Cardiac septum (tissue), 1 donor: ENCODE measurements at regions not wholly inside any gene's neighbourhood (a gene's known extent, or its start where the extent isn't known, plus 50 kb on each side); places are given as distances from the start of the nearest gene placed in this dataset.
A peak's percentile ranks its signal among the peaks of the same experiment; 100 is the strongest.

Source experiments
- DNase-seq: peaks from one replicate; pipeline ENCODE4 v3.0.0-alpha.2; 2020; ENCODE audit warnings: low spot score
- intact Hi-C: fragments of 100-400 bp; cut with DNase I; formaldehyde crosslinking; loops from one replicate; pipeline ENCODE4 v1.14.0; 2022
- donor health status: DM: no; HTN: no; CAD: no.

DNA sequence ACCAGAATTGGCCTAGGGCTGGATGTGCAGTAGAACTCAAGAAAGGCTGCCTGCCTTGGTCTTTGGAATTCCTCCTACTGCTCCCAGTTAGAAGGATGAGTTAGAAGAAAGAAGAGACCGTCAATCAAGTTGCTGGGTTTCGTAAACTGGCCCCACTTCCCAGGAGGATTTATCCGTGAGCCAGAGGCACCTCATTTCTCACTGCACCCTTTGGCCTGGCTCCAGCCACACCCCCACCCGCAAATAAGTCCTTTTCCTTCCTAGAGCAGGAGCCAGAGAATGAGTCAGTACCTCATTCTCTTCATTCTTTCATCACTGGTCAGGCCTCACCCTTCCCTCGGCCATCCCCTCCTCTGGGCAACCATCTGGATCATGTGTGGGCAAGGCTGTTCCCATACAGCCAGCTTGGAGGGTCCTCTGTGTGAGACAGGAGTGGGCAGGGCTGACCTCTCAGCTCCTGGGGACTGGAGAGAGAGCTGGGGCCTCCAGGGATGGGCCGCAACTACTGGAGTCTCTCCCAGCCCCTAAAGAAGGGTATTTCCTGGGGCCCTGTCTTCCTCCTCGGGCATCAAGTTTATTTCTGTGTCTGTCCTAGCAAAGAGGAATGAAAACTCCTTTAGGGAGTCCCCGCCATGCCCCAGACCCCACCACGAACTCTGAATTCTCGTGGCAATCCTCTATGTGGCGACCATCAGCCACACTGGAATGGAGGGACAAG, 87.2 kb upstream of the DUSP5 start:
- DNase-seq: no peak
- intact Hi-C loops: no loop called here

GRCh38 chr10:110411047-110411410, 86.7 kb upstream of the DUSP5 start:
- no peak for DNase-seq
- intact Hi-C loops: no loop called here

GRCh38 chr10:110413049-110413783, 84.5 kb upstream of the DUSP5 start:
- intact Hi-C loops: no loop called here
- DNase-seq: no peak

DNA sequence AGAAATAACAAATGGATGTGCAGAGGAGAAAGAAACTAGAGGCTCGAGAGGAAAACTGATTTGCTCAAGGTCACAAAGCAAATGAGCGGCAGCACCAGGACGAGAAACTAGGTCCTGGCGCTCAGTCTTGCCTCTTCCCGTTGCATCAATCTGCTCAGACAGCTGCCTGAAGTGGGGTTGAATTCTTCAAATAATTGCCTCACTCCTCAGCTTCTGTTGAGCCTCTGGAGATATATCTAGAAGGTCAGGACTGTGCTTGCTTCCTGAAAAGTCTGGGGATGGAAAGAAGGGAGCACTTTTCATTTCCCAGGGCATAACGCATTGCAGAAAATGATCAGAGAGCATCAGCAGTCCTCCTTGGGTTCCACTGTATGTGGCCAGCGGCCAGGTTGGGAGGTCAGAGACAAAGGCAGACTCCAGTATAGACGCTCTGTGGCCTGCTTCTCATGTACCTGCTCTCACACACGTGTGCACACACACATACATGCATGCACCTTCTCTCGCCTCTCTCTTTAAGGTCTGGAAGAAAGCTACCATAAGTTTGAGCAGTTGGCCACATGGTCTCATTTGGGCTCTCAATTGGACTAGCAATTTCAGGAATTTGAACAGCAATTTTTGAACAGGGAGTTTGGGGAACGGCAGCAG, 83.7 kb upstream of the DUSP5 start:
- intact Hi-C loops: no loop called here
- no peak for DNase-seq

GRCh38 chr10:110414548-110415309, 83.0 kb upstream of the DUSP5 start:
- intact Hi-C loops: no loop called here

GRCh38 chr10:110415809-110416208, 81.9 kb upstream of the DUSP5 start:
- DNase-seq: no peak

More at GRCh38 chr10:110414548-110415309, 83.0 kb upstream of the DUSP5 start:
- DNase-seq: peak; percentile 78

GRCh38 chr10:110416776-110417711, 80.7 kb upstream of the DUSP5 start:
- no peak for DNase-seq
- intact Hi-C loops: no loop called here

More at GRCh38 chr10:110415809-110416208, 81.9 kb upstream of the DUSP5 start:
- intact Hi-C loops: no loop called here

- intact Hi-C loops: no loop called here
- no peak for DNase-seq
Measured at GRCh38 chr10:110418218-110418617, 79.5 kb upstream of the DUSP5 start.

- no peak for DNase-seq
- intact Hi-C loops: no loop called here
Measured at GRCh38 chr10:110419265-110419664, 78.4 kb upstream of the DUSP5 start.

DNA sequence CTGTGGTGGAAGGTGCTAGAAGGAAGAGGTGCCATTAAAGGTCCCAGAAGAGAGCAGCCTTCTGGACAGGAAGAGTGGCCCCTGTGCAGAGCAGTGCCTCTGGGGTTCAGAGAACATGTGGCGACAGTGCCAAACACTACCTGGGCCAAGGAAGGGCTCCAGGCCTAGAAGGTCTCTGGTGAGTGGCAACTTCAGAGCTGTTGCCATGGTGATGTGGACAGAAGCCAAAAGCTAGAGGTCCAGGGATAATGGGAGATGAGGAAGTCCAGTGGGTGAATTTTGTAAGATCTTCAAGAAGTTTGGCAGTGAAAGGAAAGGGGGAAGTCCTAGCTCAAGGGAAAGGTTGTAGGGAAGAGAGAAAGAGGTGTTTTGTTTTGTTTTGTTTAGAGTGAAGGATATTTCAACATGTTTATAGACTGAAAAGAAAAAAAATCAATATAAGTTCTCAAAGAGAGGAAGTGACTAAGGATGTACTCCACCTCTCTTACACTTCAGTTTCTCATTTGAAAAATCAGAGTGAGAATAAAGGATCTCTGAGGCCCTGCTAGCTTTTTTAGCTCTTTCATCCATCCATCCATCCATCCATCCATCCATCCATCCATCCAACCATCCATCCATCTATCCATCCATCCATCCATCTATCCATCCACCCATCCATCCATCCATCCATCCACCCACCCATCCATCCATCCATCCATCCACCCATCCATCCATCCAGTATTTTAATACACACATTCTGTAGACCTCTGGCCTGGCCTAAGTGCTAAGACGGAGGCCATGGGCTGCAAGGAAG, 77.1 kb upstream of the DUSP5 start:
- intact Hi-C loops: no loop called here
- DNase-seq: no peak

DNA sequence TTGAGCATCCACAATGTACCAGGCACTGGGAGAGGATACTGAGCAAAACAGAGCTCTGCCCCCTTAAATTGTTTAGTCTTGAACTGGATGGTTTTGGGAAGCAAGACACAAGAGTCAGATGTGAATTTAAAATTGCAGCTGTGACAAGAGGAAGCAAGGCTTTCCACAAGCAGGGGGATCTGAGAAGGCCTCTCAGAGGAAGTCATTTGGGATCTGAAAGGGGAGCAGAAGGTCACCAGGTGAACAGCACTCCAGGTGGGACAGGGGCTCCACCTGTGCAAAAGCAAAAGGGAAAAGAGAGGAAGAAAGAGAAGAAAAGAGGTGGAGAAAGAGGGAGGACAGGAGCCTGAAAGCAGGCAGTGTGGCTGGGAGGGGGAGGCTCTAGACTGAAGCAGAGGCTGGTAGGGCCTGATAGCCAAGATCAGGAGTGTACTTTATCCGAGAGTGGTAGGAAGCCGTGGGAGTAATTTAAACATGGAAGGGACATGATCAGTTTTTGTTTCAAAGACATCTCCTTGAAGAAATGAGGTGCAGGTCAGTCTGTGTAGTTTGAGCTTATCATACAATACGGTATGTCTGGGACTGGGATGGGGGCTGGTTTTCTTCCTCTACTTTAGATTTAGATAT, 76.1 kb upstream of the DUSP5 start:
- no peak for DNase-seq
- intact Hi-C loops: no loop called here

DNA sequence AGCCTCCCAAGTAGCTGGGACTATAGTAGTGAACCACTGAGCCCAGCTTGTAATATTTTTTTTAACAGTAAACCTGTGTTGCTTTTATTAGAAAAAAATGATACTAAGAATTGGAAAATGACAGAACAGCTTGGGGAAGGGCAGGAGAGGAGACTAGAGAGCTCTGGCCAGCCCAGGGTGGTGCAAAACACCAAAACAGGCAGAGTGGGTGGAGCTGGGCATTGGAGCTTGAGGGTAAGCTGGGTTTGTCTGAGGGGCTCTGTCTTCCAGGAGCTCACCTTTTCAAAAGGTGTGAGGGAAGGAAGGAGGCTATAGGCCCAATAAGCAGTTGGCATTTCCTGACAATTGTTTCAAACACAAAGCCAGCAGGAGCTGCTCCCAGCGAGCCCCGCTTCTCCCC, 75.2 kb upstream of the DUSP5 start:
- intact Hi-C loops: no loop called here
- no peak for DNase-seq

DNA sequence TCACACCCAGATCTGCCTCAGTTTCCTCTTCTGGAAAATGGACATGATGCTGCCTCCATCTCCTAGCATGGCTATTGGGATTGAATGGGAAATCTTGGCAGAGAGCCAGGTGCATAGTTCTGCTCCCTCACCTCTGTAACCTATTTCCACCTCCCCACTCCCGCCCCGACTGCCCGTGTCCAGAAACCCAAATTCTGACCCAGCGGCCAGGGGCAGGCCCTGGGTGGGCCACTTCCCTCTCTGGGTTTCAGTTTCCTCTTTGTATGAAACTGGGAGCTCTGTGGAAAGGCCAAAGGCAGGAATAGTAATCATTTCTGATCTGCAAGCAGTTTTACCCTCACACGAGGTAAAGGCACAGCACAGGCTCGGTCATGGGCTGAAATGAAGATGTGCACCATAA, 74.1 kb upstream of the DUSP5 start:
- no peak for DNase-seq
- intact Hi-C loops: no loop called here

DNA sequence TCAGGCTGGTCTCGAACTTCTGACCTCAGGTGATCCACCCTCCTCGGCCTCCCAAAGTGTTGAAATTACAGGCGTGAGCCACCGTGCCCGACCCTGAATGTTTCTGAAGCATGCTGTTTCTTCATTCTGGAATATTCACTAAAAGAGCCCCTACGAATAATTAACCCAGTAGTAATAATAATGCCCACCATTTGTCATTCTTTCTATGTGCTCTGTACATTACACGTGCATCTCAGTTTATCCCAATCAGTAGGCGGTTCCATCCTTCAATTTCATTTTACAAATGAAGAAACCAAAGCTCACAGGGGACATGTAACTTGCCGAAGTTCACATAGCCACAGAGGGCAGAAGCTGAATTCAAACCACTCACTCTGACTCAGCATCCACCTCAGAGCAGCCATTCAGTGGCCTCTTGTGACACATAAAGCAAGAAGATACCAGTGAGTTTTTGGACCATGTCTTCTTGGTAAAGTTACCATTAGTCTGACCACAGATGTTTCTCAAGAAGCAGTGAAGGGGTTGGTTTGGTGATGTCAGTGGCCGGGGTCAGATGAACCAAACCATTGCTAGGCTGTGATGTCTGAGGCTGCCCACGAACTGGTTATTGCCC, 71.9 kb upstream of the DUSP5 start:
- intact Hi-C loops: no loop called here
- no peak for DNase-seq

GRCh38 chr10:110426294-110427181, 71.2 kb upstream of the DUSP5 start:
- intact Hi-C loops: no loop called here
- no peak for DNase-seq

DNA sequence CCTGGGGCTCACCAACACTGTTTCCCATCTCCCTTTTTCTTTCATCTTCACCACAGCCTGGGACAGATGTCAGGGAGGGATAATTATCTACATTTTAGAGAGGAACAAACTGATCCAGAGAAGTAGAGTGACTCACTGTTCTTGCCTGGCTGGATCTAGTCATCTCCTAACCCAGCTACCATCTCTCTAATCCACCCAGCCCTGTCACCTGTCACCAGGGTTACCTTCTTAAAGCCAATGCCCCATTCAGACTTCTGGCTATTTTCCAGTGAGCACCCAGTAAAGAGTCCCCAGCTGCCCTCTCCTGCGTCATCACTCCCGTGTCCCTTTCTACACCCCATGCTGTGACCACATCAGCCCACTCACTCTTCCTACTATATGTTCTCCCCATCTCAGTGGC, 68.4 kb upstream of the DUSP5 start:
- intact Hi-C loops: no loop called here
- peak; percentile 36 for DNase-seq
